ENCODE measurements at regions not wholly inside any gene's neighbourhood (a gene's known extent, or its start where the extent isn't known, plus 50 kb on each side); places are given as distances from the start of the nearest gene placed in this dataset.

GRCh38 chr13:79227418-79227817 is 178.6 kb downstream of the RBM26 start:
- Histone ChIP-seq H3K9me3 (ENCODE audit: control insufficient read depth, insufficient read depth, low read depth, low read length) (no peaks in the 10 kb centered on the region), H3K4me3 (ENCODE audit: low read depth in 2 of 2, low read length in 2 of 2) (no peak overlapping the region), H3K4me1 (ENCODE audit: control insufficient read depth, insufficient read depth, low read length) (no peaks in the 10 kb centered on the region), H3K27me3 (ENCODE audit: control insufficient read depth, insufficient read depth, low read length) (no peaks in the 10 kb centered on the region), H3K27ac (ENCODE audit: low read length) (no peak overlapping the region), H3K36me3 (ENCODE audit: control insufficient read depth, insufficient read depth, low read length) (no peaks in the 10 kb centered on the region)
- intact Hi-C loops (cut with micrococcal nuclease; ENCODE audit: unreplicated experiment), result no loop called here
- no peak for DNase-seq (ENCODE audit: low read depth, low spot score)
- no TSS peak for BruUV-seq (replicated peaks)
- ChIA-PET POLR2A (no interaction called here), CTCF (no interaction called here)
- TF ChIP-seq, protein P1, sequence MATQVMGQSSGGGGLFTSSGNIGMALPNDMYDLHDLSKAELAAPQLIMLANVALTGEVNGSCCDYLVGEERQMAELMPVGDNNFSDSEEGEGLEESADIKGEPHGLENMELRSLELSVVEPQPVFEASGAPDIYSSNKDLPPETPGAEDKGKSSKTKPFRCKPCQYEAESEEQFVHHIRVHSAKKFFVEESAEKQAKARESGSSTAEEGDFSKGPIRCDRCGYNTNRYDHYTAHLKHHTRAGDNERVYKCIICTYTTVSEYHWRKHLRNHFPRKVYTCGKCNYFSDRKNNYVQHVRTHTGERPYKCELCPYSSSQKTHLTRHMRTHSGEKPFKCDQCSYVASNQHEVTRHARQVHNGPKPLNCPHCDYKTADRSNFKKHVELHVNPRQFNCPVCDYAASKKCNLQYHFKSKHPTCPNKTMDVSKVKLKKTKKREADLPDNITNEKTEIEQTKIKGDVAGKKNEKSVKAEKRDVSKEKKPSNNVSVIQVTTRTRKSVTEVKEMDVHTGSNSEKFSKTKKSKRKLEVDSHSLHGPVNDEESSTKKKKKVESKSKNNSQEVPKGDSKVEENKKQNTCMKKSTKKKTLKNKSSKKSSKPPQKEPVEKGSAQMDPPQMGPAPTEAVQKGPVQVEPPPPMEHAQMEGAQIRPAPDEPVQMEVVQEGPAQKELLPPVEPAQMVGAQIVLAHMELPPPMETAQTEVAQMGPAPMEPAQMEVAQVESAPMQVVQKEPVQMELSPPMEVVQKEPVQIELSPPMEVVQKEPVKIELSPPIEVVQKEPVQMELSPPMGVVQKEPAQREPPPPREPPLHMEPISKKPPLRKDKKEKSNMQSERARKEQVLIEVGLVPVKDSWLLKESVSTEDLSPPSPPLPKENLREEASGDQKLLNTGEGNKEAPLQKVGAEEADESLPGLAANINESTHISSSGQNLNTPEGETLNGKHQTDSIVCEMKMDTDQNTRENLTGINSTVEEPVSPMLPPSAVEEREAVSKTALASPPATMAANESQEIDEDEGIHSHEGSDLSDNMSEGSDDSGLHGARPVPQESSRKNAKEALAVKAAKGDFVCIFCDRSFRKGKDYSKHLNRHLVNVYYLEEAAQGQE (IDR thresholded peaks at IDR 0.05; ENCODE audit: insufficient read depth in 1 of 2, low read depth in 2 of 2, low read length in 1 of 2), result no peak
- ATAC-seq, result no peak
- in situ Hi-C loops (cut with HindIII; ENCODE audit: low pct_unique_long_range_greater_than_20kb, low sequenced_read_pairs), result no loop called here

- Histone ChIP-seq H3K4me1 (ENCODE audit: control insufficient read depth, insufficient read depth, low read length) (no peaks in the 10 kb centered on the region), H3K4me3 (ENCODE audit: low read depth in 2 of 2, low read length in 2 of 2) (no peak overlapping the region), H3K36me3 (ENCODE audit: control insufficient read depth, insufficient read depth, low read length) (no peaks in the 10 kb centered on the region), H3K27ac (ENCODE audit: low read length) (no peak overlapping the region), H3K27me3 (ENCODE audit: control insufficient read depth, insufficient read depth, low read length) (no peaks in the 10 kb centered on the region), H3K9me3 (ENCODE audit: control insufficient read depth, insufficient read depth, low read depth, low read length) (no peaks in the 10 kb centered on the region)
- POLR2A ChIA-PET, result no interaction called here
- no peak for TF ChIP-seq POLR2AphosphoS5 (IDR thresholded peaks at IDR 0.05; ENCODE audit: low read depth, low read length)
- TF ChIP-seq, protein P1 (IDR thresholded peaks at IDR 0.05; ENCODE audit: insufficient read depth in 1 of 2, low read depth in 2 of 2, low read length in 1 of 2), result no peak
- no peak for TF ChIP-seq SIN3A (IDR thresholded peaks at IDR 0.05; ENCODE audit: borderline replicate concordance, insufficient read depth, low read depth, low read length)
- TF ChIP-seq TCF7L2 (IDR thresholded peaks at IDR 0.05; ENCODE audit: low read depth, low read length), result no peak
- TF ChIP-seq CTCF (IDR thresholded peaks at IDR 0.05), result no peak
- no TSS peak for BruUV-seq (replicated peaks)
- in situ Hi-C loops (cut with HindIII; ENCODE audit: low pct_unique_long_range_greater_than_20kb, low sequenced_read_pairs), result no loop called here
- no peak for DNase-seq (ENCODE audit: low read depth, low spot score)
- intact Hi-C loops (cut with micrococcal nuclease; ENCODE audit: unreplicated experiment), result no loop called here
- no peak for ATAC-seq
- CTCF ChIA-PET, result no interaction called here
Observed at GRCh38 chr13:79226938-79227337, 179.1 kb downstream of the RBM26 start.

Data from Panc1 (cell line).